ENCODE measurements at regions not wholly inside any gene's neighbourhood (a gene's known extent, or its start where the extent isn't known, plus 50 kb on each side); places are given as distances from the start of the nearest gene placed in this dataset.

- BruUV-seq (replicated peaks) = no TSS peak
- H4K20me1 ChIP-seq (ENCODE audit: insufficient read depth) = no peaks in the 10 kb centered on the region
- H3K4me2 ChIP-seq (ENCODE audit: low read length) = no peak overlapping the region
- no peaks in the 10 kb centered on the region for H3K27me3 ChIP-seq (ENCODE audit: insufficient read depth, low read length)
- TF ChIP-seq SIN3A (IDR thresholded peaks at IDR 0.05; ENCODE audit: low read depth) = no peak
- no peak for TF ChIP-seq MAX (IDR thresholded peaks at IDR 0.05)
- intact Hi-C loops (cut with micrococcal nuclease) = no loop called here
- ChIA-PET RAD21 (ENCODE audit: low non-redundant PET in 1 of 2, low total read pairs in 2 of 2, uncharacterized antibody in 2 of 2, unreplicated experiment in 2 of 2) (no interaction called here), POLR2A (no interaction called here), CTCF (no interaction called here)
- H3K4me1 ChIP-seq (ENCODE audit: control insufficient read depth in 1 of 2, insufficient read depth in 2 of 2, low read length in 2 of 2) = no peaks in the 10 kb centered on the region
- H3K9me2 ChIP-seq (ENCODE audit: insufficient read depth) = no peaks in the 10 kb centered on the region
- ATAC-seq (no peak), DNase-seq (ENCODE audit: low read depth, low spot score) (no peak)
- no peak overlapping the region for H3K27ac ChIP-seq (ENCODE audit: low read depth, low read length)
- H2AFZ ChIP-seq (ENCODE audit: low read depth, low read length, poor library complexity, severe bottlenecking) = no peak overlapping the region
- no peak overlapping the region for H3K4me3 ChIP-seq (replicated peaks in 1 of 2; ENCODE audit: low read depth in 1 of 2, low read length in 2 of 2)
- no peaks in the 10 kb centered on the region for H3K79me2 ChIP-seq (ENCODE audit: insufficient read depth, low read length)
- H3K9ac ChIP-seq (ENCODE audit: low read length) = no peak overlapping the region
- no peaks in the 10 kb centered on the region for H3K9me3 ChIP-seq (ENCODE audit: control insufficient read depth in 1 of 2, insufficient read depth in 1 of 2, low read depth in 1 of 2, low read length in 2 of 2)
- H3K36me3 ChIP-seq (ENCODE audit: control insufficient read depth in 1 of 2, insufficient read depth in 2 of 2, low read length in 2 of 2) = no peaks in the 10 kb centered on the region
Measured at GRCh38 chr2:8133913-8134472, 547.9 kb upstream of the ID2 start.

DNA sequence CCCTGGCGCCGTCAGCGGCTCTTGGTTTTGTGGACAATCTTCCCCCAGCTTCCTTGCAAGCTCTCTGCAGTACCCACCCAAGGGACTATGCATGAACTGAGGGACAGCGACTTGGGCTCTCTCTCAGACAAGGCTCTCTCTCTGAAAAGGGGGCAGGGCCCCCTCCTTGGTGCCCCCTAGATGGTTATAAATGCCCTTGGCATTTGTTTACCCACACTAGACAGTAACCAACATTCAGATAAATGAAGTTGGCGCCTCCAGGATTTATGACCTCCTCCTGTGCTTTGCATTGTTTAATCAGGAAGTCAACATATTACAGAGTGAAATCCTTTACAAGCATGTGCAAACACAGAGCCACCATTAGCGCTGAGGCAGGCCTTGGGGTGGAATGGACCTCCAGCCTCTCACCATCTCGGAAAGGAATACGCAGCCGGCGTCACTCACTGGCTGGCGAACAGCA lies 547.4 kb upstream of the ID2 start:
- Histone ChIP-seq H3K36me3 (ENCODE audit: control insufficient read depth in 1 of 2, insufficient read depth in 2 of 2, low read length in 2 of 2) (no peaks in the 10 kb centered on the region), H2AFZ (ENCODE audit: low read depth, low read length, poor library complexity, severe bottlenecking) (no peak overlapping the region), H3K27me3 (ENCODE audit: insufficient read depth, low read length) (no peaks in the 10 kb centered on the region), H3K9ac (ENCODE audit: low read length) (no peak overlapping the region), H3K4me1 (ENCODE audit: control insufficient read depth in 1 of 2, insufficient read depth in 2 of 2, low read length in 2 of 2) (no peaks in the 10 kb centered on the region), H3K27ac (ENCODE audit: low read depth, low read length) (no peak overlapping the region), H3K79me2 (ENCODE audit: insufficient read depth, low read length) (no peaks in the 10 kb centered on the region), H3K9me3 (ENCODE audit: control insufficient read depth in 1 of 2, insufficient read depth in 1 of 2, low read depth in 1 of 2, low read length in 2 of 2) (no peaks in the 10 kb centered on the region), H3K4me2 (ENCODE audit: low read length) (no peak overlapping the region), H4K20me1 (ENCODE audit: insufficient read depth) (no peaks in the 10 kb centered on the region), H3K4me3 (replicated peaks in 1 of 2; ENCODE audit: low read depth in 1 of 2, low read length in 2 of 2) (no peak overlapping the region), H3K9me2 (ENCODE audit: insufficient read depth) (no peaks in the 10 kb centered on the region)
- ATAC-seq = no peak
- ChIA-PET RAD21 (ENCODE audit: low non-redundant PET in 1 of 2, low total read pairs in 2 of 2, uncharacterized antibody in 2 of 2, unreplicated experiment in 2 of 2) (no interaction called here), POLR2A (no interaction called here), CTCF (no interaction called here)
- no TSS peak for BruUV-seq (replicated peaks)
- no peak for DNase-seq (ENCODE audit: low read depth, low spot score)
- TF ChIP-seq SRF (IDR thresholded peaks at IDR 0.05; ENCODE audit: low read depth) (no peak), JUND (IDR thresholded peaks at IDR 0.05) (no peak), ELF1 (IDR thresholded peaks at IDR 0.05; ENCODE audit: borderline replicate concordance, low read depth) (no peak), CEBPB (IDR thresholded peaks at IDR 0.05; ENCODE audit: low read depth) (no peak), POLR2AphosphoS5 (IDR thresholded peaks at IDR 0.05; ENCODE audit: low read depth, low read length) (no peak), SIN3A (IDR thresholded peaks at IDR 0.05; ENCODE audit: low read depth) (no peak), FOSL1 (IDR thresholded peaks at IDR 0.05; ENCODE audit: low read depth) (no peak), YY1 (IDR thresholded peaks at IDR 0.05; ENCODE audit: extremely low read depth, insufficient replicate concordance, low read depth, low read length) (no peak), CBX3 (IDR thresholded peaks at IDR 0.05; ENCODE audit: low read depth) (no peak), EZH2phosphoT487 (IDR thresholded peaks at IDR 0.05; ENCODE audit: borderline replicate concordance) (no peak)
- intact Hi-C loops (cut with micrococcal nuclease) = no loop called here
